SK-N-SH treated with all-trans-retinoic acid at 6 μM for 48 hours (cell line): ENCODE measurements at regions not wholly inside any gene's neighbourhood (a gene's known extent, or its start where the extent isn't known, plus 50 kb on each side); places are given as distances from the start of the nearest gene placed in this dataset.

ENCODE experiments used
- ATAC-seq: fragments of 200-7000 bp; cut with Tn5 transposase; 3 replicates; pipeline ENCODE4 v1.9.1; 2020; ENCODE audit warnings: mild to moderate bottlenecking, moderate library complexity
- BACH2 ChIP-seq: fragments of 250-450 bp; sonication (Bioruptor Pico); IDR thresholded peaks from 2 replicates; pipeline ENCODE4 v1.9.0; 2021; ENCODE audit warnings: mild to moderate bottlenecking, borderline replicate concordance
- ESRRG ChIP-seq: fragments of 250-450 bp; sonication (Bioruptor Pico); IDR thresholded peaks from 2 replicates; pipeline ENCODE4 v1.6.1; 2021; ENCODE audit warnings: mild to moderate bottlenecking
- GLIS3 ChIP-seq: fragments of 250-450 bp; sonication (Bioruptor Pico); IDR thresholded peaks from 2 replicates; pipeline ENCODE4 v1.5.0; 2020; ENCODE audit warnings: mild to moderate bottlenecking, moderate library complexity
- ISL1 ChIP-seq: fragments of 250-450 bp; sonication (Bioruptor Pico); IDR thresholded peaks from 2 replicates; pipeline ENCODE4 v2.1.2; 2022; ENCODE audit warnings: mild to moderate bottlenecking, moderate library complexity
- OSR1 ChIP-seq: fragments of 250-450 bp; sonication (Bioruptor Pico); IDR thresholded peaks from 2 replicates; pipeline ENCODE4 v1.8.0; 2022; ENCODE audit warnings: moderate library complexity, mild to moderate bottlenecking, inconsistent platforms
- PPARA ChIP-seq: fragments of 250-450 bp; sonication (Bioruptor Pico); IDR thresholded peaks from 2 replicates; pipeline ENCODE4 v1.5.0; 2020; ENCODE audit warnings: mild to moderate bottlenecking, borderline replicate concordance
- RARB ChIP-seq: fragments of 250-450 bp; sonication (Bioruptor Pico); IDR thresholded peaks from 2 replicates; pipeline ENCODE4 v1.8.0; 2021; ENCODE audit warnings: mild to moderate bottlenecking, moderate library complexity
- SNAI2 ChIP-seq: fragments of 250-450 bp; sonication (Bioruptor Pico); IDR thresholded peaks from 2 replicates; pipeline ENCODE4 v1.5.0; 2020; ENCODE audit warnings: mild to moderate bottlenecking, moderate library complexity
- TOX ChIP-seq: fragments of 250-450 bp; sonication (Bioruptor Pico); IDR thresholded peaks from 2 replicates; pipeline ENCODE4 v1.8.0; 2021; ENCODE audit warnings: mild to moderate bottlenecking, moderate library complexity, borderline replicate concordance
- ZC3H10 ChIP-seq: fragments of 250-450 bp; sonication (Bioruptor Pico); IDR thresholded peaks from 2 replicates; pipeline ENCODE4 v1.5.1; 2021; ENCODE audit warnings: mild to moderate bottlenecking, moderate library complexity
- ZFP3 ChIP-seq: fragments of 250-450 bp; sonication (Bioruptor Pico); IDR thresholded peaks from 2 replicates; pipeline ENCODE4 v1.5.0; 2020; ENCODE audit warnings: mild to moderate bottlenecking, moderate library complexity
- ZFP30 ChIP-seq: fragments of 450-650 bp; formaldehyde crosslinking; IDR thresholded peaks from 2 replicates; pipeline ENCODE4 v1.5.0; 2022; ENCODE audit warnings: mild to moderate bottlenecking, moderate library complexity
- ZNF565 ChIP-seq: fragments of 450-650 bp; formaldehyde crosslinking; conservative IDR thresholded peaks from 2 replicates; pipeline ENCODE4 v1.5.0; 2020; ENCODE audit warnings: low read depth, mild to moderate bottlenecking, moderate library complexity
- ZNF8 ChIP-seq: fragments of 450-650 bp; formaldehyde crosslinking; IDR thresholded peaks from 2 replicates; pipeline ENCODE4 v1.5.0; 2020; ENCODE audit warnings: mild to moderate bottlenecking, moderate library complexity
- TF ChIP-seq, protein P1 (sequence below): fragments of 250-450 bp; sonication (Bioruptor Pico); IDR thresholded peaks from 2 replicates; pipeline ENCODE4 v1.8.0; 2021; ENCODE audit warnings: low read depth, mild to moderate bottlenecking, moderate library complexity, borderline replicate concordance
- TF ChIP-seq, protein P2 (sequence below): fragments of 250-450 bp; sonication (Bioruptor Pico); IDR thresholded peaks from 2 replicates; pipeline ENCODE4 v1.5.0; 2020; ENCODE audit warnings: mild to moderate bottlenecking, moderate library complexity
- TF ChIP-seq, protein P3 (sequence below): fragments of 250-450 bp; sonication (Bioruptor Pico); IDR thresholded peaks from 2 replicates; pipeline ENCODE4 v1.5.1; 2020; ENCODE audit warnings: low read depth, mild to moderate bottlenecking, moderate library complexity
- TF ChIP-seq, protein P4 (sequence below): fragments of 250-450 bp; sonication (Bioruptor Pico); IDR thresholded peaks from 2 replicates; pipeline ENCODE4 v1.5.1; 2021; ENCODE audit warnings: mild to moderate bottlenecking, moderate library complexity
- TF ChIP-seq, protein P5 (sequence below): fragments of 250-450 bp; sonication (Bioruptor Pico); IDR thresholded peaks from 2 replicates; pipeline ENCODE4 v1.8.0; 2020; ENCODE audit warnings: mild to moderate bottlenecking, moderate library complexity, borderline replicate concordance

DNA sequence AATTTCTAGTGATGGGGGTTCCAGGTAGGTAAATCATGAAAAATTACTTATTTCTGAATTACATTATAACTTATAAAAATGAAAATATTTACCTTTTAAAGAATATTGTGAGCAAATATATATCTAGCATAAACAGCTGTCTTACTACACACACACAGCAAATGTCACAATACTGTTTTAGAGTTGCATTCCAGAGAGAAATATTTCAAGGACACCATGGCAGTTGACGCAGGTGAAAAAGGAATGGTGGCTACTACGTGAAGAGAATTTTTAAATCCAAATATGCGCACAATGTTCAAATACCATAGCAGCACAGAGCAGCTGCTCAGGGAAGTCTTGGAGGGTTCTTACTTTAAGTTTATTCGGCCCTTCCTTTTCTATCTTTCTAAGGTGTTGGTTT lies 356.2 kb downstream of the CGGBP1 start:
- no peak for ATAC-seq
- TF ChIP-seq ESRRG (CRISPR knock-in tag) (no peak), BACH2 (CRISPR knock-in tag) (no peak), ZFP3 (no peak), TOX (no peak), ZC3H10 (CRISPR knock-in tag) (no peak), GLIS3 (CRISPR knock-in tag) (no peak), RARB (CRISPR knock-in tag) (no peak), ZNF565 (CRISPR knock-in tag) (no peak), SNAI2 (CRISPR knock-in tag) (no peak), ZNF8 (CRISPR knock-in tag) (no peak), ISL1 (no peak), PPARA (CRISPR knock-in tag) (no peak), ZFP30 (no peak)
- TF ChIP-seq, protein P1, sequence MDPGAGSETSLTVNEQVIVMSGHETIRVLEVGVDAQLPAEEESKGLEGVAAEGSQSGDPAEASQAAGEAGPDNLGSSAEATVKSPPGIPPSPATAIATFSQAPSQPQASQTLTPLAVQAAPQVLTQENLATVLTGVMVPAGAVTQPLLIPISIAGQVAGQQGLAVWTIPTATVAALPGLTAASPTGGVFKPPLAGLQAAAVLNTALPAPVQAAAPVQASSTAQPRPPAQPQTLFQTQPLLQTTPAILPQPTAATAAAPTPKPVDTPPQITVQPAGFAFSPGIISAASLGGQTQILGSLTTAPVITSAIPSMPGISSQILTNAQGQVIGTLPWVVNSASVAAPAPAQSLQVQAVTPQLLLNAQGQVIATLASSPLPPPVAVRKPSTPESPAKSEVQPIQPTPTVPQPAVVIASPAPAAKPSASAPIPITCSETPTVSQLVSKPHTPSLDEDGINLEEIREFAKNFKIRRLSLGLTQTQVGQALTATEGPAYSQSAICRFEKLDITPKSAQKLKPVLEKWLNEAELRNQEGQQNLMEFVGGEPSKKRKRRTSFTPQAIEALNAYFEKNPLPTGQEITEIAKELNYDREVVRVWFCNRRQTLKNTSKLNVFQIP (CRISPR knock-in tag): no peak
- TF ChIP-seq, protein P2, sequence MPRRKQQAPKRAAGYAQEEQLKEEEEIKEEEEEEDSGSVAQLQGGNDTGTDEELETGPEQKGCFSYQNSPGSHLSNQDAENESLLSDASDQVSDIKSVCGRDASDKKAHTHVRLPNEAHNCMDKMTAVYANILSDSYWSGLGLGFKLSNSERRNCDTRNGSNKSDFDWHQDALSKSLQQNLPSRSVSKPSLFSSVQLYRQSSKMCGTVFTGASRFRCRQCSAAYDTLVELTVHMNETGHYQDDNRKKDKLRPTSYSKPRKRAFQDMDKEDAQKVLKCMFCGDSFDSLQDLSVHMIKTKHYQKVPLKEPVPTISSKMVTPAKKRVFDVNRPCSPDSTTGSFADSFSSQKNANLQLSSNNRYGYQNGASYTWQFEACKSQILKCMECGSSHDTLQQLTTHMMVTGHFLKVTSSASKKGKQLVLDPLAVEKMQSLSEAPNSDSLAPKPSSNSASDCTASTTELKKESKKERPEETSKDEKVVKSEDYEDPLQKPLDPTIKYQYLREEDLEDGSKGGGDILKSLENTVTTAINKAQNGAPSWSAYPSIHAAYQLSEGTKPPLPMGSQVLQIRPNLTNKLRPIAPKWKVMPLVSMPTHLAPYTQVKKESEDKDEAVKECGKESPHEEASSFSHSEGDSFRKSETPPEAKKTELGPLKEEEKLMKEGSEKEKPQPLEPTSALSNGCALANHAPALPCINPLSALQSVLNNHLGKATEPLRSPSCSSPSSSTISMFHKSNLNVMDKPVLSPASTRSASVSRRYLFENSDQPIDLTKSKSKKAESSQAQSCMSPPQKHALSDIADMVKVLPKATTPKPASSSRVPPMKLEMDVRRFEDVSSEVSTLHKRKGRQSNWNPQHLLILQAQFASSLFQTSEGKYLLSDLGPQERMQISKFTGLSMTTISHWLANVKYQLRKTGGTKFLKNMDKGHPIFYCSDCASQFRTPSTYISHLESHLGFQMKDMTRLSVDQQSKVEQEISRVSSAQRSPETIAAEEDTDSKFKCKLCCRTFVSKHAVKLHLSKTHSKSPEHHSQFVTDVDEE: no peak
- TF ChIP-seq, protein P3, sequence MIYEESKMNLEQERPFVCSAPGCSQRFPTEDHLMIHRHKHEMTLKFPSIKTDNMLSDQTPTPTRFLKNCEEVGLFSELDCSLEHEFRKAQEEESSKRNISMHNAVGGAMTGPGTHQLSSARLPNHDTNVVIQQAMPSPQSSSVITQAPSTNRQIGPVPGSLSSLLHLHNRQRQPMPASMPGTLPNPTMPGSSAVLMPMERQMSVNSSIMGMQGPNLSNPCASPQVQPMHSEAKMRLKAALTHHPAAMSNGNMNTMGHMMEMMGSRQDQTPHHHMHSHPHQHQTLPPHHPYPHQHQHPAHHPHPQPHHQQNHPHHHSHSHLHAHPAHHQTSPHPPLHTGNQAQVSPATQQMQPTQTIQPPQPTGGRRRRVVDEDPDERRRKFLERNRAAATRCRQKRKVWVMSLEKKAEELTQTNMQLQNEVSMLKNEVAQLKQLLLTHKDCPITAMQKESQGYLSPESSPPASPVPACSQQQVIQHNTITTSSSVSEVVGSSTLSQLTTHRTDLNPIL (CRISPR knock-in tag): no peak
- TF ChIP-seq, protein P4, sequence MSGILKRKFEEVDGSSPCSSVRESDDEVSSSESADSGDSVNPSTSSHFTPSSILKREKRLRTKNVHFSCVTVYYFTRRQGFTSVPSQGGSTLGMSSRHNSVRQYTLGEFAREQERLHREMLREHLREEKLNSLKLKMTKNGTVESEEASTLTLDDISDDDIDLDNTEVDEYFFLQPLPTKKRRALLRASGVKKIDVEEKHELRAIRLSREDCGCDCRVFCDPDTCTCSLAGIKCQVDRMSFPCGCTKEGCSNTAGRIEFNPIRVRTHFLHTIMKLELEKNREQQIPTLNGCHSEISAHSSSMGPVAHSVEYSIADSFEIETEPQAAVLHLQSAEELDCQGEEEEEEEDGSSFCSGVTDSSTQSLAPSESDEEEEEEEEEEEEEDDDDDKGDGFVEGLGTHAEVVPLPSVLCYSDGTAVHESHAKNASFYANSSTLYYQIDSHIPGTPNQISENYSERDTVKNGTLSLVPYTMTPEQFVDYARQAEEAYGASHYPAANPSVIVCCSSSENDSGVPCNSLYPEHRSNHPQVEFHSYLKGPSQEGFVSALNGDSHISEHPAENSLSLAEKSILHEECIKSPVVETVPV (CRISPR knock-in tag): no peak

DNA sequence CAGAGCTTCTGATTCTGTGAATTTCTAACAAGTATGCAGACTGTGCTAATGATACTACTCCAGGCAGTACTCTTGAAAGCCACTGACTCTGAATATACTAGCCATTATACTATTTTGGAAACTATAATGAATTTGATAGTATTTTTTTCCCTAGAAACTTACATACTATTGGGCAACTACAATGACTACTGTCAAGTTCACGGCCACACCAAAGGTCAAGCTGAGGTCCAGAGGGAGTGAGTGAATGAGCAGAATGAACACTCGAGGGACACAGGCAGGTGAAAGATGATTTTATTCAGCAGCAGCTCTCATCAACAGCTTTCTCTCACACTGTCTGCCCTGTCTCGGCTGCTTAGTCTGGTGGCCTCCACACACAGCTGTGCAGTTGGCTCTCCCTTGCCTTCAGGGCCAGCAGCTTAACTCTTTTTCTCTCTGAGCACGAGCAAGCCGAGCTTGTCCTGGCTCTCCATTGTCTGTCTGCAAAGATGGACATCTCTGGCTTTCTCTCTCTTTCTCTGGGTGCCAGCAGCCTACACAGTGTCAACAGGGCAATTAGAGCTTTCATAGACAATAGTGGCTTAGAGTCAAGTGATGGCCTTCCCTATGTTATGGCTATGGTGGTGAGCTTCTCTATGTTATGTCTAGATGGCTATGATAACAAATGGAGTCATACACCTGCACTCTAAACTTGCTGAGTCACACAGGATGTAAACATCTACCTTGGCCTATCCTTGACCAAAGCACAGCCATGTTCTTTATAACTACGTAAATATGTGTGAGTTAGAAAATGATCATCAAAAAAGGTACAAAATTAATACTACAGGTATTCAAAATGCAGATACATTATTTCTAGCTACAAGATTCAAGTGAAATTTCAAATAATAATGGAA lies 362.4 kb downstream of the CGGBP1 start:
- TF ChIP-seq ZC3H10 (CRISPR knock-in tag): no peak
- no peak for TF ChIP-seq PPARA (CRISPR knock-in tag)
- TF ChIP-seq, protein P5, sequence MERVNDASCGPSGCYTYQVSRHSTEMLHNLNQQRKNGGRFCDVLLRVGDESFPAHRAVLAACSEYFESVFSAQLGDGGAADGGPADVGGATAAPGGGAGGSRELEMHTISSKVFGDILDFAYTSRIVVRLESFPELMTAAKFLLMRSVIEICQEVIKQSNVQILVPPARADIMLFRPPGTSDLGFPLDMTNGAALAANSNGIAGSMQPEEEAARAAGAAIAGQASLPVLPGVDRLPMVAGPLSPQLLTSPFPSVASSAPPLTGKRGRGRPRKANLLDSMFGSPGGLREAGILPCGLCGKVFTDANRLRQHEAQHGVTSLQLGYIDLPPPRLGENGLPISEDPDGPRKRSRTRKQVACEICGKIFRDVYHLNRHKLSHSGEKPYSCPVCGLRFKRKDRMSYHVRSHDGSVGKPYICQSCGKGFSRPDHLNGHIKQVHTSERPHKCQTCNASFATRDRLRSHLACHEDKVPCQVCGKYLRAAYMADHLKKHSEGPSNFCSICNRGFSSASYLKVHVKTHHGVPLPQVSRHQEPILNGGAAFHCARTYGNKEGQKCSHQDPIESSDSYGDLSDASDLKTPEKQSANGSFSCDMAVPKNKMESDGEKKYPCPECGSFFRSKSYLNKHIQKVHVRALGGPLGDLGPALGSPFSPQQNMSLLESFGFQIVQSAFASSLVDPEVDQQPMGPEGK (CRISPR knock-in tag): no peak
- TF ChIP-seq ZFP3: no peak
- ATAC-seq: no peak

DNA sequence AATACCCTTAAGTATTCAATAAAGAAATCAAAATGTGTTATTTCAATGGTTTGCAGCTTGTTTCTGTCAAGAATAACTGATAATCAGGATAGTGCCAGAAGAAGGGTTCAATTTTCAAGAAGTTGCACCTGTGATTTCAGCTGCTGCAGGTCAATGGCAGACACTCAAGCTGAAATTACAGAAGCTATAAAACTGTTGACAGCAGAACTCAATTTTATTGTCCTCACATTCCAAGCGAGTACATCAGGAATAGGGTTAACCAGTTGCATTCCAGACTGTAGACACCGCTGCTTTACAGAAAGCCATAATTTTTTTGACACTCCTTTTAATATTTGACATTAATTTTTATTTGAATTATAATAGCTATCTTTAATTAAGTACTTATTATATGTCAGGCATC lies 364.1 kb downstream of the CGGBP1 start:
- ATAC-seq: no peak
- TF ChIP-seq, protein P2: no peak
- TF ChIP-seq ISL1 (no peak), ZC3H10 (CRISPR knock-in tag) (no peak), OSR1 (CRISPR knock-in tag) (no peak), SNAI2 (CRISPR knock-in tag) (no peak), GLIS3 (CRISPR knock-in tag) (no peak), ZFP30 (no peak), ESRRG (CRISPR knock-in tag) (no peak), ZFP3 (no peak)
